Lower leg skin (tissue), 3 donors: ENCODE measurements at regions not wholly inside any gene's neighbourhood (a gene's known extent, or its start where the extent isn't known, plus 50 kb on each side); places are given as distances from the start of the nearest gene placed in this dataset.

Experiments used
- CTCF ChIP-seq, 3 donors: fragments of 450-650 bp; IDR thresholded peaks; one replicate each; pipeline ENCODE4 v1.5.1; 2016; ENCODE audit warnings: antibody characterized with exemption in 3 of 3, mild to moderate bottlenecking in 3 of 3, moderate library complexity in 2 of 3
- POLR2A ChIP-seq, 2 donors: fragments of 450-650 bp; IDR thresholded peaks; one replicate each; pipeline ENCODE4 v1.6.1; 2016 to 2017; ENCODE audit warnings: antibody characterized with exemption in 2 of 2, mild to moderate bottlenecking in 1 of 2, moderate library complexity in 1 of 2

- no peak for TF ChIP-seq CTCF (IDR thresholded peaks at IDR 0.05)
- no peak for TF ChIP-seq POLR2A (IDR thresholded peaks at IDR 0.05)
These were observed 374.3 kb upstream of the CHD6 start for GRCh38 chr20:41992481-41992880.
